Testis (tissue), 2 donors: ENCODE measurements at regions not wholly inside any gene's neighbourhood (a gene's known extent, or its start where the extent isn't known, plus 50 kb on each side); places are given as distances from the start of the nearest gene placed in this dataset.

Experiments
- POLR2A ChIP-seq: fragments of 450-650 bp; IDR thresholded peaks from one replicate; pipeline ENCODE4 v1.6.1; 2017; ENCODE audit warnings: antibody characterized with exemption, mild to moderate bottlenecking, moderate library complexity
- TF ChIP-seq, protein P1 (sequence below), 3 experiments: fragments of 450-650 bp in 2 of 3; fragments of 200-600 bp in 1 of 3; sonication (generic) in 1 of 3; IDR thresholded peaks; one replicate each; pipeline ENCODE4 v1.5.1; 2016 to 2019; ENCODE audit warnings: antibody characterized with exemption in 3 of 3, mild to moderate bottlenecking in 2 of 3, moderate library complexity in 1 of 3

DNA sequence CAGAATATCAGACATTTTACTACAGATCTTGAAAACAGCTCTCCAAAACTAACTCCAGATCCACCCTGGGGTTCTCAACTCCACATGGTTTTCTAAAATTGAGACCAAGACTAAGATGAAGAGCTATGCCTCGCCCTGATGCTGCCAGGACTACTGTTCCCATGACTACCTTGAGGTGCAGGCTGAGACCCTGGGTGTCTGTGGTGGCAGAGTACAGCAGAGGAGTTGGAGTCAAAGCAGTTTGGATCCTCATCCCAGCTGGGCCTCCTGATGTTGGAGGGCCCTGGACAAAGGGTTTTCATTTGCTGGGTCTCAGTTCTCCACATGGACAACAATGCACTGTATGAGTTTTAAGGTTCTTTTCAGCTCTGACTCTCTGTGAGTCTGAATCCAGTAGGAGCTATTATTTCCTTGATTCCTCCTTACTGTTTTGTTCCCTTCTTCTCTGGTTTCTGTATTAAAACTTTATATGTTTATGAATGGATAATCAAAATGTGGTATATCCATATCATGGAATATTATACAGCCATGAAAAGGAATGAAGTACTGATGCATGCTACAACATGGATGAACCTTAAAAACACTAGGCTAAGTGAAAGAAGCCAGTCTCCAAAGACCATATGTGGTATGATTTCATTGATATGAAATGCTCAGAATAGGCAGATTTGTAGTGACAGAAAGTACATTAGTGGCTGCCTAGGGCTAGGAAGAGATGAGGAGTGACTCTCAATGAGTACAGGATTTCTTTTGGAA, 93.0 kb downstream of the CPN2 start:
- TF ChIP-seq, protein P1, sequence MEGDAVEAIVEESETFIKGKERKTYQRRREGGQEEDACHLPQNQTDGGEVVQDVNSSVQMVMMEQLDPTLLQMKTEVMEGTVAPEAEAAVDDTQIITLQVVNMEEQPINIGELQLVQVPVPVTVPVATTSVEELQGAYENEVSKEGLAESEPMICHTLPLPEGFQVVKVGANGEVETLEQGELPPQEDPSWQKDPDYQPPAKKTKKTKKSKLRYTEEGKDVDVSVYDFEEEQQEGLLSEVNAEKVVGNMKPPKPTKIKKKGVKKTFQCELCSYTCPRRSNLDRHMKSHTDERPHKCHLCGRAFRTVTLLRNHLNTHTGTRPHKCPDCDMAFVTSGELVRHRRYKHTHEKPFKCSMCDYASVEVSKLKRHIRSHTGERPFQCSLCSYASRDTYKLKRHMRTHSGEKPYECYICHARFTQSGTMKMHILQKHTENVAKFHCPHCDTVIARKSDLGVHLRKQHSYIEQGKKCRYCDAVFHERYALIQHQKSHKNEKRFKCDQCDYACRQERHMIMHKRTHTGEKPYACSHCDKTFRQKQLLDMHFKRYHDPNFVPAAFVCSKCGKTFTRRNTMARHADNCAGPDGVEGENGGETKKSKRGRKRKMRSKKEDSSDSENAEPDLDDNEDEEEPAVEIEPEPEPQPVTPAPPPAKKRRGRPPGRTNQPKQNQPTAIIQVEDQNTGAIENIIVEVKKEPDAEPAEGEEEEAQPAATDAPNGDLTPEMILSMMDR (IDR thresholded peaks at IDR 0.05), result no peak
- no peak for TF ChIP-seq POLR2A
